A549 (cell line): ENCODE measurements at regions not wholly inside any gene's neighbourhood (a gene's known extent, or its start where the extent isn't known, plus 50 kb on each side); places are given as distances from the start of the nearest gene placed in this dataset.

Source experiments
- BHLHE40 ChIP-seq: IDR thresholded peaks from 2 replicates; pipeline ENCODE4 v1.6.1; 2012; ENCODE audit warnings: low read depth, low read length, inconsistent platforms
- CTCF ChIP-seq: fragments of >200 bp; sonication (Bioruptor Twin); formaldehyde crosslinking; IDR thresholded peaks from 3 replicates; pipeline ENCODE4 v1.5.1; 2016
- E2F6 ChIP-seq: IDR thresholded peaks from 2 replicates; pipeline ENCODE4 v1.6.1; 2012; ENCODE audit warnings: low read depth, borderline replicate concordance
- EP300 ChIP-seq, 2 experiments: fragments of >200 bp; sonication (Bioruptor Twin); formaldehyde crosslinking; IDR thresholded peaks; 2 replicates in 1 of 2; 3 replicates in 1 of 2; pipeline ENCODE4 v1.6.1; 2016 to 2017
- GATA3 ChIP-seq: IDR thresholded peaks from 2 replicates; pipeline ENCODE4 v1.6.1; 2012; ENCODE audit warnings: borderline replicate concordance
- HDAC2 ChIP-seq: fragments of 200-600 bp; sonication (generic); IDR thresholded peaks from 2 replicates; pipeline ENCODE4 v1.6.1; 2016
- JUN ChIP-seq, 2 experiments: fragments of >200 bp; sonication (Bioruptor Twin); formaldehyde crosslinking; IDR thresholded peaks; 2 replicates in 1 of 2; 3 replicates in 1 of 2; pipeline ENCODE4 v1.6.1; 2016 to 2017
- KDM5A ChIP-seq: fragments of 200-600 bp; sonication (generic); IDR thresholded peaks from 2 replicates; pipeline ENCODE4 v1.6.1; 2016; ENCODE audit warnings: antibody characterized with exemption, mild to moderate bottlenecking
- POLR2AphosphoS2 ChIP-seq: conservative IDR thresholded peaks from 2 replicates; pipeline ENCODE4 v1.6.1; 2012; ENCODE audit warnings: low read length, improper control_type of control experiment, inconsistent platforms
- USF2 ChIP-seq: fragments of 450-650 bp; IDR thresholded peaks from 2 replicates; pipeline ENCODE4 v1.6.1; 2014; ENCODE audit warnings: antibody characterized with exemption
- TF ChIP-seq, protein P1 (sequence below): fragments of 200-600 bp; sonication (generic); IDR thresholded peaks from 2 replicates; pipeline ENCODE4 v1.6.1; 2016; ENCODE audit warnings: antibody characterized with exemption, mild to moderate bottlenecking, moderate library complexity
- TF ChIP-seq, protein P2 (sequence below): fragments of 250-450 bp; sonication (Bioruptor Pico); IDR thresholded peaks from 2 replicates; pipeline ENCODE4 v1.5.0; 2021; ENCODE audit warnings: mild to moderate bottlenecking, moderate library complexity, borderline replicate concordance

- TF ChIP-seq EP300 (IDR thresholded peaks at IDR 0.05) = no peak
- TF ChIP-seq CTCF = no peak
- no peak for TF ChIP-seq E2F6
- TF ChIP-seq USF2 = no peak
- TF ChIP-seq, protein P1, sequence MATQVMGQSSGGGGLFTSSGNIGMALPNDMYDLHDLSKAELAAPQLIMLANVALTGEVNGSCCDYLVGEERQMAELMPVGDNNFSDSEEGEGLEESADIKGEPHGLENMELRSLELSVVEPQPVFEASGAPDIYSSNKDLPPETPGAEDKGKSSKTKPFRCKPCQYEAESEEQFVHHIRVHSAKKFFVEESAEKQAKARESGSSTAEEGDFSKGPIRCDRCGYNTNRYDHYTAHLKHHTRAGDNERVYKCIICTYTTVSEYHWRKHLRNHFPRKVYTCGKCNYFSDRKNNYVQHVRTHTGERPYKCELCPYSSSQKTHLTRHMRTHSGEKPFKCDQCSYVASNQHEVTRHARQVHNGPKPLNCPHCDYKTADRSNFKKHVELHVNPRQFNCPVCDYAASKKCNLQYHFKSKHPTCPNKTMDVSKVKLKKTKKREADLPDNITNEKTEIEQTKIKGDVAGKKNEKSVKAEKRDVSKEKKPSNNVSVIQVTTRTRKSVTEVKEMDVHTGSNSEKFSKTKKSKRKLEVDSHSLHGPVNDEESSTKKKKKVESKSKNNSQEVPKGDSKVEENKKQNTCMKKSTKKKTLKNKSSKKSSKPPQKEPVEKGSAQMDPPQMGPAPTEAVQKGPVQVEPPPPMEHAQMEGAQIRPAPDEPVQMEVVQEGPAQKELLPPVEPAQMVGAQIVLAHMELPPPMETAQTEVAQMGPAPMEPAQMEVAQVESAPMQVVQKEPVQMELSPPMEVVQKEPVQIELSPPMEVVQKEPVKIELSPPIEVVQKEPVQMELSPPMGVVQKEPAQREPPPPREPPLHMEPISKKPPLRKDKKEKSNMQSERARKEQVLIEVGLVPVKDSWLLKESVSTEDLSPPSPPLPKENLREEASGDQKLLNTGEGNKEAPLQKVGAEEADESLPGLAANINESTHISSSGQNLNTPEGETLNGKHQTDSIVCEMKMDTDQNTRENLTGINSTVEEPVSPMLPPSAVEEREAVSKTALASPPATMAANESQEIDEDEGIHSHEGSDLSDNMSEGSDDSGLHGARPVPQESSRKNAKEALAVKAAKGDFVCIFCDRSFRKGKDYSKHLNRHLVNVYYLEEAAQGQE = no peak
- TF ChIP-seq HDAC2 = no peak
- TF ChIP-seq JUN (IDR thresholded peaks at IDR 0.05) = no peak
- TF ChIP-seq, protein P2, sequence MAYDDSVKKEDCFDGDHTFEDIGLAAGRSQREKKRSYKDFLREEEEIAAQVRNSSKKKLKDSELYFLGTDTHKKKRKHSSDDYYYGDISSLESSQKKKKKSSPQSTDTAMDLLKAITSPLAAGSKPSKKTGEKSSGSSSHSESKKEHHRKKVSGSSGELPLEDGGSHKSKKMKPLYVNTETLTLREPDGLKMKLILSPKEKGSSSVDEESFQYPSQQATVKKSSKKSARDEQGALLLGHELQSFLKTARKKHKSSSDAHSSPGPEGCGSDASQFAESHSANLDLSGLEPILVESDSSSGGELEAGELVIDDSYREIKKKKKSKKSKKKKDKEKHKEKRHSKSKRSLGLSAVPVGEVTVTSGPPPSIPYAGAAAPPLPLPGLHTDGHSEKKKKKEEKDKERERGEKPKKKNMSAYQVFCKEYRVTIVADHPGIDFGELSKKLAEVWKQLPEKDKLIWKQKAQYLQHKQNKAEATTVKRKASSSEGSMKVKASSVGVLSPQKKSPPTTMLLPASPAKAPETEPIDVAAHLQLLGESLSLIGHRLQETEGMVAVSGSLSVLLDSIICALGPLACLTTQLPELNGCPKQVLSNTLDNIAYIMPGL (CRISPR knock-in tag) = no peak
- no peak for TF ChIP-seq KDM5A
- no peak for TF ChIP-seq POLR2AphosphoS2
- TF ChIP-seq BHLHE40 = no peak
- no peak for TF ChIP-seq GATA3
Measured at GRCh38 chrY:9124623-9125022, 212.6 kb upstream of the TSPY4 start.
